Keratinocyte (primary cell): ENCODE measurements at regions not wholly inside any gene's neighbourhood (a gene's known extent, or its start where the extent isn't known, plus 50 kb on each side); places are given as distances from the start of the nearest gene placed in this dataset.

ENCODE experiments used
- EZH2 ChIP-seq: IDR thresholded peaks from one replicate; pipeline ENCODE4 v1.6.1; 2012; ENCODE audit warnings: inconsistent platforms, mild to moderate bottlenecking, low read length, moderate library complexity
- TF ChIP-seq, protein P1 (sequence below), 3 experiments: IDR thresholded peaks in 1 of 3; conservative IDR thresholded peaks in 1 of 3; optimal IDR thresholded peaks in 1 of 3; 2 replicates in 2 of 3; 3 replicates in 1 of 3; pipeline versions ENCODE3 to v1.5.1; 2011; ENCODE audit warnings: low read length in 3 of 3, mild to moderate bottlenecking in 3 of 3, moderate library complexity in 2 of 3, control low read depth in 1 of 3, inconsistent platforms in 1 of 3; ENCODE audit not compliant: insufficient read depth in 2 of 3; ENCODE audit errors: extremely low read depth in 1 of 3

- TF ChIP-seq, protein P1, sequence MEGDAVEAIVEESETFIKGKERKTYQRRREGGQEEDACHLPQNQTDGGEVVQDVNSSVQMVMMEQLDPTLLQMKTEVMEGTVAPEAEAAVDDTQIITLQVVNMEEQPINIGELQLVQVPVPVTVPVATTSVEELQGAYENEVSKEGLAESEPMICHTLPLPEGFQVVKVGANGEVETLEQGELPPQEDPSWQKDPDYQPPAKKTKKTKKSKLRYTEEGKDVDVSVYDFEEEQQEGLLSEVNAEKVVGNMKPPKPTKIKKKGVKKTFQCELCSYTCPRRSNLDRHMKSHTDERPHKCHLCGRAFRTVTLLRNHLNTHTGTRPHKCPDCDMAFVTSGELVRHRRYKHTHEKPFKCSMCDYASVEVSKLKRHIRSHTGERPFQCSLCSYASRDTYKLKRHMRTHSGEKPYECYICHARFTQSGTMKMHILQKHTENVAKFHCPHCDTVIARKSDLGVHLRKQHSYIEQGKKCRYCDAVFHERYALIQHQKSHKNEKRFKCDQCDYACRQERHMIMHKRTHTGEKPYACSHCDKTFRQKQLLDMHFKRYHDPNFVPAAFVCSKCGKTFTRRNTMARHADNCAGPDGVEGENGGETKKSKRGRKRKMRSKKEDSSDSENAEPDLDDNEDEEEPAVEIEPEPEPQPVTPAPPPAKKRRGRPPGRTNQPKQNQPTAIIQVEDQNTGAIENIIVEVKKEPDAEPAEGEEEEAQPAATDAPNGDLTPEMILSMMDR (optimal IDR thresholded peaks at IDR 0.05 in 1 of 3, IDR thresholded peaks at IDR 0.05 in 1 of 3, conservative IDR thresholded peaks at IDR 0.05 in 1 of 3; ENCODE audit: extremely low read depth in 1 of 3, insufficient read depth in 2 of 3, low read length in 3 of 3): no peak
- TF ChIP-seq EZH2: no peak
Measured at GRCh38 chr4:57378766-57379165, 268.6 kb upstream of the IGFBP7 start.
